ENCODE measurements at regions not wholly inside any gene's neighbourhood (a gene's known extent, or its start where the extent isn't known, plus 50 kb on each side); places are given as distances from the start of the nearest gene placed in this dataset.
"Not testable (repeated sequence)": the region's sequence is repeated elsewhere in the genome, so short reads cannot be mapped to it uniquely, and the experiment has no call there.

- H3K27ac ChIP-seq (ENCODE audit: low read depth, low read length) = no peak overlapping the region
- no peaks in the 10 kb centered on the region; the same call in 1 of the 2 replicates for H3K9me3 ChIP-seq (ENCODE audit: control insufficient read depth, insufficient read depth, low read length)
- H3K27me3 ChIP-seq (ENCODE audit: control insufficient read depth, insufficient read depth, low read length) = no peaks in the 10 kb centered on the region
- TF ChIP-seq CTCF (IDR thresholded peaks at IDR 0.05; ENCODE audit: low read depth, low read length) = no peak
- CTCF ChIA-PET = no interaction called here
- POLR2A ChIA-PET = no interaction called here
- DNase-seq (ENCODE audit: low read depth, low spot score) = no peak
- no peak overlapping the region for H3K4me3 ChIP-seq (ENCODE audit: low read depth, low read length)
These were observed 1059.5 kb downstream of the GALC start for GRCh38 chr14:86933460-86933859.

- TF ChIP-seq CTCF (IDR thresholded peaks at IDR 0.05; ENCODE audit: low read depth, low read length) = no peak
- DNase-seq (ENCODE audit: low read depth, low spot score) = no peak
- CTCF ChIA-PET = interaction anchor here (0.9 to 1.4 kb wide), 2 partner anchors 18 to 135 kb away, joined by 3 to 4 read pairs; no protein-coding TSS in a partner anchor
- H3K27me3 ChIP-seq (ENCODE audit: control insufficient read depth, insufficient read depth, low read length) = no peaks in the 10 kb centered on the region
- no peak overlapping the region for H3K4me3 ChIP-seq (ENCODE audit: low read depth, low read length)
- no peak overlapping the region for H3K27ac ChIP-seq (ENCODE audit: low read depth, low read length)
- POLR2A ChIA-PET = interaction anchor here (0.6 to 0.8 kb wide), 4 partner anchors 20 to 688 kb away, joined by 3 to 5 read pairs (median 3); no protein-coding TSS in a partner anchor
- H3K9me3 ChIP-seq (ENCODE audit: control insufficient read depth, insufficient read depth, low read length) = no peaks in the 10 kb centered on the region
These were observed 1077.6 kb downstream of the GALC start for GRCh38 chr14:86915406-86915805.

GRCh38 chr14:86912709-86913108 lies 1080.3 kb downstream of the GALC start:
- Histone ChIP-seq H3K9me3 (ENCODE audit: control insufficient read depth, insufficient read depth, low read length) (no peaks in the 10 kb centered on the region), H3K27me3 (ENCODE audit: control insufficient read depth, insufficient read depth, low read length) (no peaks in the 10 kb centered on the region), H3K4me3 (ENCODE audit: low read depth, low read length) (no peak overlapping the region), H3K27ac (ENCODE audit: low read depth, low read length) (no peak overlapping the region)
- POLR2A ChIA-PET = no interaction called here
- no peak for TF ChIP-seq CTCF (IDR thresholded peaks at IDR 0.05; ENCODE audit: low read depth, low read length)
- CTCF ChIA-PET = no interaction called here
- DNase-seq (ENCODE audit: low read depth, low spot score) = no peak

- ChIA-PET POLR2A (no interaction called here), CTCF (interaction anchor here (0.6 kb wide), 1 partner anchor 9 kb away, joined by 3 read pairs; no protein-coding TSS in a partner anchor)
- no peak for TF ChIP-seq CTCF (IDR thresholded peaks at IDR 0.05; ENCODE audit: low read depth, low read length)
- Histone ChIP-seq H3K4me3 (ENCODE audit: low read depth, low read length) (no peak overlapping the region), H3K9me3 (ENCODE audit: control insufficient read depth, insufficient read depth, low read length) (no peaks in the 10 kb centered on the region), H3K27ac (ENCODE audit: low read depth, low read length) (no peak overlapping the region), H3K27me3 (ENCODE audit: control insufficient read depth, insufficient read depth, low read length) (no peaks in the 10 kb centered on the region)
- no peak for DNase-seq (ENCODE audit: low read depth, low spot score)
These were observed 1081.5 kb downstream of the GALC start for GRCh38 chr14:86911486-86911885.

GRCh38 chr14:86905386-86905926 lies 1087.5 kb downstream of the GALC start:
- CTCF ChIA-PET; POLR2A ChIA-PET; H3K27ac ChIP-seq (ENCODE audit: low read depth, low read length); H3K27me3 ChIP-seq (ENCODE audit: control insufficient read depth, insufficient read depth, low read length); H3K4me3 ChIP-seq (ENCODE audit: low read depth, low read length); DNase-seq (ENCODE audit: low read depth, low spot score); H3K9me3 ChIP-seq (ENCODE audit: control insufficient read depth, insufficient read depth, low read length): not testable (repeated sequence)

Measured in AG04450 (cell line).